HL-60/S4 (cell line): ENCODE measurements at regions not wholly inside any gene's neighbourhood (a gene's known extent, or its start where the extent isn't known, plus 50 kb on each side); places are given as distances from the start of the nearest gene placed in this dataset.

Source experiments
- in situ Hi-C: fragments of 300-500 bp; cut with MboI; formaldehyde crosslinking; loops from 2 replicates; pipeline ENCODE4 v1.14.3; 2022; ENCODE audit warnings: low sequenced_read_pairs

DNA sequence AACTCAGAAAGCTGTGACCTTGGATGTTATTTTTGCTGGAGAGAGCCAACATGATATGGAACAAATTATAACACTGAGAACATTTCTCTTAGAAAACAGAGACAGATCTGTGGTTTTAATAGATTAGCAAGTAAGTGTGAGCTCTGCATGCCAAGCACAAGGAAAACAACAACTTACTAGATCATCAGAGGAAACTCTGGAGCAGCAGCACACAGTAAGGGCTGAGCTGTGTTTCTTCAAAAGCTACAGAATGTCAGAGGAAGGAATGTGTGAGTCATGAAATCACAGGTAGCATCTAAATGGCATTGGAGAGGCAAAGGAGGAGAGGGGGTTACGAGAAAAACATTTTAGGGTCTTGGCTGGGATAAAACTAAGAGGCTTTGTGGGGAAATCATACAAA lies 283.4 kb upstream of the FZD8 start:
- in situ Hi-C loops, result no loop called here

DNA sequence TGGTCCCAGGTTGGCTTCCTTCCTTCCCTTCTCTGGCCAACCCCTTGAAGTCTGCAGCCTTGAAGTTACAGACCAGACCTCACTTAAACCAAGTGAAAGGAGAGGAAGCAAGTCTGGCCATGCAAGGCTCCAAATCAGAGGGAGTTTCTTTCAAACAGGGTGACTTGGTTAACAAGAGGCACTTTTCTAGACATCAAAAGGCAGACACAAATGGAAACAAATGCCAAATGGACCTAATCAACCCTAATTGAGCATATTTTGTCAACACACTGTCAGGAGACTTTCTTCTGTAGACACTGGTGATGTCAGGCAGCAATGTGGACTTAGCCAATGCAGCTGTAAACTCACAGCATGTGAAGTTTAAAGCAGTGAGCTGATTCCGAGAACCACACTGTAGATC lies 282.7 kb upstream of the FZD8 start:
- in situ Hi-C loops, result no loop called here

DNA sequence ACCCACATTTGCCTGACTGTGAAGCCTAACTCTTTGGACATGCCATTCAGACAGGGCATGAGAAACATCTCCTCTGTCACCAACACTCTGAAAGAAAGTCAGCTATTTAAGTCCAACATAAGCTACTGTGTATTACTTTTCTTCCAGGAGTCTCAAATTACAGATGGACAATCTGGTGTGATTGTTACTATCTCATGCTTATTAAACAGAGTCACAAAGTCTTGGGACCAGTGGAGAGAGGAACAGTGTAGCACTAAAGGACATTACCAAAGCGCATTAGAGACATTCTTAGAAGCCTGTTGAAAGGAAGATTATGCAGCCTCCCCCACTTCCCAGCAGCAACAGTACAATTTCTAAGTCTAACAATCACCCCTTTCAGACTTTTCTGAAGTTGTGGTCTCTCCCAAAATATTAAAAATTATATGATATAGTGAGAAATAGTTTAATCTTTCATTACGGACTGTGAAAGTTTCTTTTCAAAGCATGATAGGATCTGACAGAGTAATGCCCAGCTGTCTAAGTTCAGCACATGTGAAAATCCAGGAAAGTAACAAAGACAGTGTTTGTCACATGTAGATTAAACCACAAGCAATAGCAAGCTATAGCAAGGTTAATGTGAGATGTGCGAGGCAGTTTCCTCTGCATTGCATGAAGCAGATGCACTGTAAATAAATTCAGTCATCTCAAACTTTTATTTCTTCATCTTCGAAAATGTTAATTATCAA lies 280.9 kb upstream of the FZD8 start:
- in situ Hi-C loops, result no loop called here

DNA sequence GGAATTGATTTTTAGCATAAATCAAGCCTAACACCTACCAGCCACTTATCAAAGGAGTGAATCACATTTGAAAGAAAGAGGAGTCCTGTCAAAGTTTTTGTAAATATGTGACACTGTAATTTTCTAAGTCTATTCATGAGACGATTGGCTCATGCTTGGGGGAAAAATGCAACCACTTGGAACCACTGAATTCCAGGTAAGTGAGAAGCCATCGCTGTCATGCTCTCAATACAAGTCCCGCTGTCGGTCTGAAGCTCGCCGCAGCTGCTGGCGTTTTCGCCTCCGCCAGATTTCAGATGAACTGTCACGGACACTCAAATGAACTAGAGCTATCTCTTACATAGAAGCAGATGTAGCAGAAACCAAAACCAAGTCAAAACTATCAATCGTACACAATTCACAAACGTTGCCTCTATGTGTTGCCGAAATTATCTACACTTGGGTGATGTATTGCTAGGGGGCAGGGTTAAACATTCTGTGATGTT lies 279.8 kb upstream of the FZD8 start:
- in situ Hi-C loops, result no loop called here

GRCh38 chr10:35916791-35917190 lies 274.7 kb upstream of the FZD8 start:
- in situ Hi-C loops, result no loop called here

DNA sequence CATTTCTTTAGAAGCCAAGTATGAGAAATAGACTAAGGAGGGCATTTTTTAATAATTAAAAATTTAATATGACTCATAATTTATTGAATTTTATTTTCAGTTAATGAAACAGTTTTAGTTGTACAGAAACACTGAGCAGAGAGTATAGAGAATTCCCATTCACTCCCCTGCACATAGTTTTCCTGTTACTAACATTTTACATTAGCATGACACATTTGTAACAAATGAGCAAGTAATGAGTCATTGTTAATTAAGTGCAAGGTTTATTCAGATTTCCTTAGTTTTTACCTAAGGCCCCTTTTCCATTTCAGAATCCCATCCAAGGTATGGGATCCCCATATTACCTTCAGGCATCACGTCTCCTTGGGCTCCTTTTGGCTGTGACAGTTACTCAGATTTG lies 271.5 kb upstream of the FZD8 start:
- in situ Hi-C loops, result no loop called here

- in situ Hi-C loops, result no loop called here
Measured at GRCh38 chr10:35912615-35913569, 270.8 kb upstream of the FZD8 start.

DNA sequence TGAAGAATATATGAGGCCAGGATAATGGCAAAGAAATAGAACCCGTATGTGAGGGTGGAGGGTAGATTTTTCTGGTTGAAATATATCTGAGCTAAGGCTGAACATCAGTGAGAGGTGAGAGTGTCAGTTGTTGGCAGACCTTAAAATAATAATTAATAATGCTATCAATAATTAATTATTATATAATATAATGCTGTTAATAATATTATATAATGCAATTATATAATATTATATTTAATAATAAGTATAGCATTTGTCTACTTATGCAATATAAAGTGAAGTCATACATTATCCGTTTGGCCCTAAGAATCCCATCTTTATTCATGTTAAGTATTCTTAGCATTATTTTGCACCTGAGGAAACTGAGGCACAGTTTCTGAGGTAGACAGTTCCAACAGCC lies 269.9 kb upstream of the FZD8 start:
- in situ Hi-C loops, result no loop called here

GRCh38 chr10:35911233-35911632 lies 269.1 kb upstream of the FZD8 start:
- in situ Hi-C loops, result no loop called here

DNA sequence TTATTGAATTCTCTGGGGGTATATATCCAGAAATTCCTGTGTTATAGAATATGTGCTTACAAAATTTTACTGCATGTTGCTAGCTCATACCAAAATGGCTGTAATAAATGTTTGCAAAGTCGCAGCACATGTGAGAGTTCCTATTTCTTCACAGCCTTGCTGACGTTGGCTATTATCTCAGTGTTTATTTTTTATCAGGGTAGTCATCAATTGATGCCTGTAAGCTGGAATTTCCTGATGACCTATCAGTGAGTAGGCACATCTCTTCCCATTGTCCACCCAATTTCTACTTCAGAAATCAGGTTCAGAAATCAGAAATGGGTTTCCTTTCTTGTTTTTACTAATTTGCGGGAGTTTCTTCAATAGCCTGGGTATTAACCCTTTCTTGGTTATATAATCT lies 268.1 kb upstream of the FZD8 start:
- in situ Hi-C loops, result no loop called here

- in situ Hi-C loops, result no loop called here
Measured at GRCh38 chr10:35909121-35909720, 267.1 kb upstream of the FZD8 start.

DNA sequence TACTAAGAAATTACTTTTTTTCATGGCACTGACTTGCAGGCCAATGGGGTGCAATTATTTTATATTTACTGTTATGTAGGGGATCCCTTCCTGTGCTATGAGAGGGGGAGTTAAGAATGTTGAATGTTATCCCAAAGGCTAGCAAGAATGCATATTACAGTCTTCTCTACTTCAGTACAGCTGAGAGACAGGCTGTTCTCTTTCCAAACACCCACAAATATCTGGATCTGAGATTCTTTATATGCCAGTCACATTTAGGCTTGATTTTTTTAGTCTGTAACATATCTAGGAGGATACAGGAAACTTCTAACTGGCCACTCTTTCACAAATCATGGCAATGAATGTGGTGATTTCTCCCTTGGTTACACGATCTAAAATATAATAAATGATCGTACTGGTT lies 266.4 kb upstream of the FZD8 start:
- in situ Hi-C loops, result no loop called here

- in situ Hi-C loops, result no loop called here
Measured at GRCh38 chr10:35907548-35907947, 265.5 kb upstream of the FZD8 start.

- in situ Hi-C loops, result no loop called here
Measured at GRCh38 chr10:35906155-35906554, 264.1 kb upstream of the FZD8 start.

- in situ Hi-C loops, result no loop called here
Measured at GRCh38 chr10:35903021-35903420, 260.9 kb upstream of the FZD8 start.

GRCh38 chr10:35898716-35899440 lies 256.8 kb upstream of the FZD8 start:
- in situ Hi-C loops, result no loop called here

- in situ Hi-C loops, result no loop called here
Measured at GRCh38 chr10:35896001-35896400, 253.9 kb upstream of the FZD8 start.

DNA sequence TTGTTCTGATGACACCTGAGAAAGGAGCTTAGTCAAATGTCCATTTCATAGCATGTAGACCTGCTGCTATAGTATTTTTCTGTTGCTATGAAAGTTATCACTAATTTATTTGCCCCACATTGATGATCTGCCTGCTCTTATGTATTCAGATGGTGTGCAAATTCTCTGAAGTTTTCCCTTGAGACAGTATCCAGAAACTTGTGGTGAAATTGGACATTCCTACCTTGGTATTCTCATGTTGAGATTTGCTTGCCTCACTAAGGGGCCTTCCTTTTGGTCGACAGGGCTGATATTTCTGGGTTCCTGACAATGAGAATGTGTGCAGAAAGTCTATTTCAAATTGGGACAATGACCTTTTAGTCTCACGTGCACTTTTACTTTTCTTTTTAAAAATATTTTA lies 253.2 kb upstream of the FZD8 start:
- in situ Hi-C loops, result no loop called here

DNA sequence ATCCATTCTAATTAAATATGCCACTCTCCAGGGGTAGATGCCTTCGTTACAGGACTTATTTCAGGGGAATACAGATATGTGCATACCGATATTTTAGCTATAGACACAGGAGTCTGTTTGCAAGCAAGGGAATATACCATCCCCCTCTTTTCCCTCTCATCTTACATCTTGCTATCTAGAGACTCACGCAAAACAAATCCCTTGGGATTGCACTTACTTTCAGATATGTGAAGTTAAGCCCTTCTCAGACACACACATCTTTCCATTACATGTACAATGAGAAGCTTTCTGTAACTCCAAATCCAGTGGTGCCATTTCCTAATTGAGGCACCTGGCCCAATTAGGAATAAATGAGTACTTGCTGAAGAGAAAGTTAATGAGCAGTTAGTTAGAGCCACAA lies 250.4 kb upstream of the FZD8 start:
- in situ Hi-C loops, result no loop called here

DNA sequence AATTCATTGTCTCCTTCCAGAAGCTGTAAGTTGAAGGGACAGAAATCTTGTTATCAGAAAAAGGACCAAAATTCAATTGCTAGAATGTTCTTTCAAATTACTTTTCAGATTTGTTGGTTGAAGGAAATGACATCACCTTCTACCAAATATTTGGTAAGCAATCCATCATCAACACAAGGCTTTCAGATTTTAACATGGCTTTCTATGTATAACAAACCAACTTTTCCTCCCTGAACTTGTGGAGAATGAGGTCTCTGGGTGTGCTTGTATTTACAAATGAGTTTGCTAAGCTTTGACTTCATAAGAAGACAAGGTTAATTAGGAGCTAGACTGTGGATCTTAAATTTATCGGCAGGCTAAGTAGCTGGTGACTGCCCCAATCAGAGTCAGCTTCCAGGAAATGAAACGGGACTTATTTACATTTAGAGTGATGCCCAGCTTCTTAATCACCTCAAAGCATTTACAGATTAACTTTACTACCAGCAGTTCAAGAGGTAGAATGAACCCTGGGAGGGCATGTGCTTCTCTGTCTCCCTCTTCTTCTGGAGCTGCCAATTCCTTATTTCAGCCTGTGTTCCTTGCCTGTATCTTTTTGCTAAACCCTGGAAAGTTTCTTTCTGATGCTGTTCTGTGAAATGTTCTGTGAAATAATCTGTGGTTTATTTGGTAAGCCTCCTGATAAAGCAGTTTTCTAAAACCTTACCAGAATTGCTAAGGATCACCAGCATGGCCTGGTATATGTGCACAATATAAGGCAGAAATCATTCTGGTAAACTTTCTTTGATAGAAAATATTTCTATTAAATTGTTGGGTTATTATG lies 248.8 kb upstream of the FZD8 start:
- in situ Hi-C loops, result no loop called here
